CD4-positive, CD25-positive, alpha-beta regulatory T cell (primary cell): ENCODE measurements at regions not wholly inside any gene's neighbourhood (a gene's known extent, or its start where the extent isn't known, plus 50 kb on each side); places are given as distances from the start of the nearest gene placed in this dataset.

ENCODE experiments used
- ATAC-seq, 2 donors: fragments of 150-1000 bp; cut with Tn5 transposase; one replicate each; pipeline ENCODE4 v1.10.0; 2021; ENCODE audit warnings: low read depth in 2 of 2, moderate number of reproducible peaks in 2 of 2, moderate library complexity in 1 of 2
- DNase-seq, 3 donors: peaks; one replicate each; pipeline versions ENCODE4 v3.0.0 to v3.0.0-alpha.2; 2012 to 2022; ENCODE audit warnings: mixed read lengths in 1 of 3
- H3K27ac ChIP-seq: one replicate; pipeline ENCODE4 v1.7.0; 2013; ENCODE audit warnings: mild to moderate bottlenecking, low read length; ENCODE audit not compliant: insufficient read depth, poor library complexity, severe bottlenecking
- H3K27me3 ChIP-seq: one replicate; pipeline ENCODE4 v1.7.0; 2013; ENCODE audit warnings: low read length; ENCODE audit not compliant: control insufficient read depth, insufficient read depth
- H3K36me3 ChIP-seq: one replicate; pipeline ENCODE4 v1.7.0; 2013; ENCODE audit warnings: mild to moderate bottlenecking, low read length, moderate library complexity; ENCODE audit not compliant: control insufficient read depth, insufficient read depth
- H3K4me1 ChIP-seq: 2 replicates; pipeline ENCODE4 v1.7.0; 2013; ENCODE audit warnings: mild to moderate bottlenecking, low read length; ENCODE audit not compliant: insufficient read depth, control insufficient read depth, poor library complexity, severe bottlenecking
- H3K4me3 ChIP-seq: one replicate; pipeline ENCODE4 v1.7.0; 2013; ENCODE audit warnings: low read depth, mild to moderate bottlenecking, low read length, moderate library complexity
- H3K9me3 ChIP-seq, 2 experiments: 1 replicate in 1 of 2; 2 replicates in 1 of 2; pipeline ENCODE4 v1.7.0; 2013; ENCODE audit warnings: low read length in 2 of 2, mild to moderate bottlenecking in 1 of 2, moderate library complexity in 1 of 2; ENCODE audit not compliant: control insufficient read depth in 2 of 2
- H3K27ac Mint-ChIP-seq, 3 donors: one replicate each; pipeline ENCODE4 v1.8.0; 2020 to 2022; ENCODE audit warnings: mild to moderate bottlenecking in 3 of 3, mixed read lengths in 3 of 3, moderate library complexity in 2 of 3
- H3K27me3 Mint-ChIP-seq: one replicate; pipeline ENCODE4 v1.8.0; 2022; ENCODE audit warnings: mild to moderate bottlenecking, mixed read lengths
- H3K36me3 Mint-ChIP-seq: one replicate; pipeline ENCODE4 v1.8.0; 2020; ENCODE audit warnings: mixed read lengths
- H3K4me1 Mint-ChIP-seq, 4 donors: one replicate each; pipeline ENCODE4 v1.8.0; 2020 to 2022; ENCODE audit warnings: mixed read lengths in 4 of 4, mild to moderate bottlenecking in 1 of 4
- H3K4me3 Mint-ChIP-seq, 4 donors: one replicate each; pipeline ENCODE4 v1.8.0; 2020 to 2022; ENCODE audit warnings: mild to moderate bottlenecking in 4 of 4, mixed read lengths in 4 of 4, moderate library complexity in 3 of 4
- H3K9me3 Mint-ChIP-seq, 7 donors: one replicate each; pipeline ENCODE4 v1.8.0; 2020 to 2022; ENCODE audit warnings: mixed read lengths in 7 of 7, mild to moderate bottlenecking in 3 of 7, moderate library complexity in 2 of 7

DNA sequence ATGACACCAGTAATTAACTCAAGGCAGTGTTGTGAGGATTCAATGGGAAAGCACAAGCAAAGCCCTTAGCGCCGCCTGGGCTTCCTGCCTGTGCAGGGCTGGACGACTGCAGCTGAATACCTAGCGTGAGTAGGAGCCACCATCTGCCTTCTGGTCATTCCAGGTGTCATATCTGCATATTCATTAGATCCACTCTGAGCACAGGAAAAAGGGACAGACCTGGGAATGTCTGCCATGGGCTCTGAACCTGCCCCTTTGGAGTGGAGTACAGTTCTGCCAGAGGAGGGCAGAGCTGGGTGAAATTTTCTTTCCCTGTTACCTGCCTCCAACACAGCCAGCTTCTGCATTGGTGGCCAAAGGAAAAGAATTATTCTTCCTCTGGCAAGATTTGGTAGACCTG lies 298.8 kb downstream of the NSG2 start:
- Histone ChIP-seq H3K36me3 (no peaks in the 10 kb centered on the region), H3K4me1 (no peaks in the 10 kb centered on the region), H3K4me3 (no peak overlapping the region), H3K9me3 (no peaks in the 10 kb centered on the region), H3K27me3 (no peaks in the 10 kb centered on the region), H3K27ac (no peak overlapping the region)
- no peaks in the 10 kb centered on the region for H3K4me1 Mint-ChIP-seq
- H3K36me3 Mint-ChIP-seq = no peaks in the 10 kb centered on the region
- no peak overlapping the region for H3K27ac Mint-ChIP-seq
- peaks cover 8% of the 10 kb centered on the region for H3K27me3 Mint-ChIP-seq
- ATAC-seq (no peak), DNase-seq (no peak)
- H3K4me3 Mint-ChIP-seq = no peak overlapping the region
- H3K9me3 Mint-ChIP-seq = peaks cover 0 to 2% (median 0%) of the 10 kb centered on the region in 7 donors

DNA sequence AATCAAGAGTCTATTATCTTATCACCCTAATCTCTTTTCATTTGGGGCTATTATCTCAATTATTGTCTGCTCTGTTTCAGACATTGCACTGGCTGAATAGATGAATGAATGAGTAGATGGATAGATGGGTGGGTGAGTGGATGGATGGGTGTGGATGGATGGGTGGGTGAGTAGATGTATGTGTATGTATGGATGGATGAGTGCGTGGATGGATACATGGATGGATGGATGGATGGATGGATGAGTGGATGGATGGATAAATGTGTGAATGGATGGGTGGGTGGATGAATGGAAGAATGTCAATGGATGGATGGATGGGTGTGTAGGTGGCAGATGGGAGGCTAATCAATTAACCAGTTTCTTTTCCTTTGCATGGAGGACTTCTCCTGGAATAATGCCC lies 301.7 kb downstream of the NSG2 start:
- Histone ChIP-seq H3K36me3 (no peaks in the 10 kb centered on the region), H3K27me3 (no peaks in the 10 kb centered on the region), H3K27ac (no peak overlapping the region), H3K4me3 (no peak overlapping the region), H3K9me3 (no peaks in the 10 kb centered on the region), H3K4me1 (no peaks in the 10 kb centered on the region)
- DNase-seq (no peak), ATAC-seq (no peak)
- peaks cover 7% of the 10 kb centered on the region for H3K27me3 Mint-ChIP-seq
- H3K4me1 Mint-ChIP-seq = no peaks in the 10 kb centered on the region
- no peak overlapping the region for H3K4me3 Mint-ChIP-seq
- peak overlapping the region in 1 of 3 donors; percentile 5 for H3K27ac Mint-ChIP-seq
- H3K36me3 Mint-ChIP-seq = no peaks in the 10 kb centered on the region
- H3K9me3 Mint-ChIP-seq = peaks cover 0 to 4% (median 0%) of the 10 kb centered on the region in 7 donors

DNA sequence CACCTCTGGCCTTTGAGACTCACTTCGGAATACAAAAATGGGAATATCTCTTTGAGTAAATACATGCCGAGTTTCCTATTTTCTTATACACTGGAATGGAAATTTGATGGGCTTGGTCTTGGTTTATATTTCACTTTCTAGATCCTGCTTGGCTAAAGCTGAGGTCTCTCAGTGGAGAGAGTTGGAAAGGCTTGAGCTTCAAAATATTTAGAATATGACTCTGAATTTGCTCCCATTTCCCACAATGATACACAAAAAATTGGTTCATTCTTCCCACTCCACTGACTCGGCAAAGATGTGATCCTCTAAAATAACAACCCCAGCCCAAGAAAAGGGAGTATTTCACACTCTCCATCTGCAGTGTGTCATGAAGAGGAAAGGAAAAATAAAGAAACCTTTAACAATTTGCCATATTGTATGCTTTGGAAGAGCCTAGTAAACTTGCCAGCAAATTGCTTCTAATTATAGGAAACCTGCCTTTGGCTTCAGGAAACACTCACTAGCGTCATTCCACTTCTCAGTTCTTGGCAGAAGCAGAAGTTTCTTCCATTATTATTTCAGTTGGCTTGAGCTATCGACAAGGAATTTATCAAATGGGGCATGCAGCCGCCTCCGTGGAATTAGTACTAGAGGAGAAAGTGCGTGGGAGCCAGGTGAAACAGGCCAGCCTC lies 302.9 kb downstream of the NSG2 start:
- peaks cover 5% of the 10 kb centered on the region for H3K27me3 Mint-ChIP-seq
- no peak overlapping the region for H3K4me3 ChIP-seq
- no peaks in the 10 kb centered on the region for H3K27me3 ChIP-seq
- no peaks in the 10 kb centered on the region for H3K4me1 Mint-ChIP-seq
- H3K27ac Mint-ChIP-seq = no peak overlapping the region
- no peaks in the 10 kb centered on the region for H3K36me3 Mint-ChIP-seq
- ATAC-seq (no peak), DNase-seq (no peak)
- H3K9me3 ChIP-seq = no peaks in the 10 kb centered on the region
- H3K36me3 ChIP-seq = no peaks in the 10 kb centered on the region
- no peak overlapping the region for H3K27ac ChIP-seq
- no peak overlapping the region for H3K4me3 Mint-ChIP-seq
- no peaks in the 10 kb centered on the region for H3K4me1 ChIP-seq
- H3K9me3 Mint-ChIP-seq = peaks cover 0 to 4% (median 0%) of the 10 kb centered on the region in 7 donors

DNA sequence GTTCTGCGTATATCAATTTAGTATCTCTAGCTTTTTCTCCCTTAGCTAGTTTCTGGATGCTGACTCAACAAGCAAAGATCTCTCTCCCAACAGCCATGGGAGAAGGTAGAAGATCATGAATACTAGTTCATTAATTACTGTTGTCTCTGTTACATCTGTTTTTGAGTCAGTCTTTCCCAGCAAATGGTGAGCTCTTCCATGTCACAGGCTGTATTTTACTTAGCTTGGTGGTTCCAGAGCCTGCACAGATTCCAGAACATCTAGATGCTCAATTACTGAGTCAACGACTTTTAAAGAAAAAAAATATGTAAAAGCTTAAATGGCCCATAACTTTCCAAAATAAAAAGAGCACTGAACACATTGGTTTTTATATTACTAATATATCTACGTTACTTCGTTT lies 307.2 kb downstream of the NSG2 start:
- H3K4me3 Mint-ChIP-seq = no peak overlapping the region
- no peaks in the 10 kb centered on the region for H3K9me3 ChIP-seq
- no peak overlapping the region for H3K4me3 ChIP-seq
- no peaks in the 10 kb centered on the region for H3K4me1 Mint-ChIP-seq
- no peaks in the 10 kb centered on the region for H3K36me3 ChIP-seq
- H3K27ac Mint-ChIP-seq = no peak overlapping the region
- no peaks in the 10 kb centered on the region for H3K27me3 Mint-ChIP-seq
- H3K27ac ChIP-seq = no peak overlapping the region
- H3K36me3 Mint-ChIP-seq = no peaks in the 10 kb centered on the region
- peaks cover 0 to 6% (median 1%) of the 10 kb centered on the region in 7 donors for H3K9me3 Mint-ChIP-seq
- DNase-seq (no peak), ATAC-seq (no peak)
- no peaks in the 10 kb centered on the region for H3K27me3 ChIP-seq
- no peaks in the 10 kb centered on the region for H3K4me1 ChIP-seq

DNA sequence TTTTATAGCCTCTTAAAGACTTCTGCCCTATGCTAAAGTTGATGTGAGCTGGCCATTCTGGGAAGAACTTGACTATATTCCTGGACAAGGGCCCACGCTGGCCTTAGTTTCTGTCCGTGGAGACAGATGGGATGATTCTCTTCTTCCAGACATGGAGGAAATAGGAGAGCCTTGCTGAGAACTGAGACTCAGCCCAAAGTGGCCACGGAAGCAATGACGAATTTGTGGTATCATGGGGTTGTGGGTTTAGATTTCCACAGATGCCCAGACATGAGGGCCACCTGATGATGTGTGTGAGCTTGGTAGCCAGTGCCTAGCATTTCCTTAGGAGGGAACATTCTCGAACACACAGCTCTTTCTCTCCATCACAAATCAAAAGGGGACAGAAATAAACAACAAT lies 309.1 kb downstream of the NSG2 start:
- no peaks in the 10 kb centered on the region for H3K4me1 ChIP-seq
- H3K36me3 ChIP-seq = no peaks in the 10 kb centered on the region
- Mint-ChIP-seq H3K36me3 (no peaks in the 10 kb centered on the region), H3K27ac (peak overlapping the region in 1 of 3 donors; percentile 5), H3K4me1 (no peaks in the 10 kb centered on the region), H3K4me3 (no peak overlapping the region), H3K27me3 (no peaks in the 10 kb centered on the region), H3K9me3 (peaks cover 0 to 9% (median 1%) of the 10 kb centered on the region in 7 donors)
- no peaks in the 10 kb centered on the region for H3K27me3 ChIP-seq
- ATAC-seq (no peak), DNase-seq (no peak)
- no peaks in the 10 kb centered on the region for H3K9me3 ChIP-seq
- no peak overlapping the region for H3K4me3 ChIP-seq
- no peak overlapping the region for H3K27ac ChIP-seq

DNA sequence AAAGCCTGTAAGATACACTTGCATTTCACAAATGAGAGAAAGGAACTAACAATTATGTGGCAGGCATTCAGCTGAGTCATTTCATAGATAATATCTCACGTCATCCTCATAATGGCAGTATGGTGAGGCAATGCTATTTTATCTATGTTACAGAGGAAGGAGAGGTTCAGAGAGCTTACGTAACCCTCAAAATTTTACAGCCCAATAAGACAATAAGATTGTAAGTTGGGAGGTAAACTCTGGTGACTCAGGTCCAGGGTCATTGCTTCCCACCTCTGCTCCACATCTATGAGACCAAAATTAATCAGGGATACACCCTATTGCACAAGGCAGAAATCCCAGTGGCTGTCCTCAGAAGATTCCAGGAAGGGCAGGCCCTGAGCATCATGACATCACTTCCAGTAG lies 309.7 kb downstream of the NSG2 start:
- Histone ChIP-seq H3K4me1 (no peaks in the 10 kb centered on the region), H3K27me3 (no peaks in the 10 kb centered on the region), H3K27ac (no peak overlapping the region), H3K36me3 (no peaks in the 10 kb centered on the region), H3K9me3 (no peaks in the 10 kb centered on the region), H3K4me3 (no peak overlapping the region)
- H3K4me3 Mint-ChIP-seq = no peak overlapping the region
- no peak for ATAC-seq
- H3K27ac Mint-ChIP-seq = no peak overlapping the region
- no peak for DNase-seq
- no peaks in the 10 kb centered on the region for H3K36me3 Mint-ChIP-seq
- H3K27me3 Mint-ChIP-seq = no peaks in the 10 kb centered on the region
- no peaks in the 10 kb centered on the region for H3K4me1 Mint-ChIP-seq
- H3K9me3 Mint-ChIP-seq = peaks cover 0 to 10% (median 2%) of the 10 kb centered on the region in 7 donors

DNA sequence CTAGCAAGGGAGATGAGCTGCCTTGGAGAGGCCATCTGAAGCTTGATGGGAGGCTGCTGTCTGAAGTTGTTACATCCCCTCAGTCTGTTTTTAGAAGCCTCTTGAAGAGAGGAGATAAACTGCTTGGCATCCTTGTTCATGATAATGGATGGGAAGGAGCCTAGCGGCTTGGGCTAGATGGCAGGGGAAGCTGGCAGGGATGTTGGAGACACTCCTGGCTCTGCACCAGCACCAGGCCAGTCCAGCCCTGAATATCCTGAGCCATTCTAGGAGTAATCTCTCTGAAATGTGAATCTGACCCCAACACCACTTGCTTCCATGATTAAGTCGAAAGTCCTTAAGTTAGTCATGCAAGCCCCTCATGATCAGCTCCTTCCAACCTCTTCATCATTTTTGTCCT lies 310.5 kb downstream of the NSG2 start:
- Mint-ChIP-seq H3K27ac (peak overlapping the region in 1 of 3 donors; percentile 32), H3K36me3 (no peaks in the 10 kb centered on the region), H3K27me3 (no peaks in the 10 kb centered on the region), H3K9me3 (peaks cover 0 to 6% (median 2%) of the 10 kb centered on the region in 7 donors), H3K4me3 (no peak overlapping the region), H3K4me1 (no peaks in the 10 kb centered on the region)
- H3K4me3 ChIP-seq = no peak overlapping the region
- ATAC-seq (no peak), DNase-seq (no peak)
- H3K27me3 ChIP-seq = no peaks in the 10 kb centered on the region
- no peaks in the 10 kb centered on the region for H3K9me3 ChIP-seq
- no peaks in the 10 kb centered on the region for H3K4me1 ChIP-seq
- no peak overlapping the region for H3K27ac ChIP-seq
- H3K36me3 ChIP-seq = no peaks in the 10 kb centered on the region

DNA sequence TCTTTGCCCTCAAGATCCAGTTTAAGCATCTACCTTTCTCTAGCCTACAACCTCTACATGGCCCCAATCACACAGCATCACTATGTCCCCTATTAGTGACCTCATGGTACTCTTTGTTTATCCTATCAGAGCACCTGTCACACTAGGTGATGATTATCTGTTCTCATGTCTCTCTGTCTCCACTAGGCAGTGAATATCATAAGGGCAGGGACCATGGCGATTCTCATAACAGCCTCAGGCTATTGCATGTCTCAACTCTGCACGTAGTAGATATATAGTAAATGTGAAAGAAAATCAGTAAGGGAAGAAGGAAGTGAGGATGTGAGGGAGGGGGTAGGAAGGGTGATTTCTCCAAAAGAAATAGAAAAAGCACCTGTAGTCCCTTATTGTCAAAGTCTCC lies 311.0 kb downstream of the NSG2 start:
- Histone ChIP-seq H3K36me3 (no peaks in the 10 kb centered on the region), H3K4me3 (no peak overlapping the region), H3K27ac (no peak overlapping the region), H3K9me3 (no peaks in the 10 kb centered on the region), H3K4me1 (no peaks in the 10 kb centered on the region), H3K27me3 (no peaks in the 10 kb centered on the region)
- ATAC-seq = no peak
- Mint-ChIP-seq H3K27me3 (no peaks in the 10 kb centered on the region), H3K36me3 (no peaks in the 10 kb centered on the region), H3K4me3 (no peak overlapping the region), H3K4me1 (no peaks in the 10 kb centered on the region), H3K27ac (no peak overlapping the region), H3K9me3 (peaks cover 0 to 6% (median 2%) of the 10 kb centered on the region in 7 donors)
- no peak for DNase-seq
